H1 (cell line): ENCODE measurements at regions not wholly inside any gene's neighbourhood (a gene's known extent, or its start where the extent isn't known, plus 50 kb on each side); places are given as distances from the start of the nearest gene placed in this dataset.

Source experiments
- CTCF ChIA-PET: fragments of 300-600 bp; sonication (Branson Sonifier 250); formaldehyde crosslinking; loops from one replicate; lab custom pipeline; 2021; ENCODE audit not compliant: partially characterized antibody; lab: Charles Lee
- POLR2A ChIA-PET: fragments of 300-600 bp; sonication (Branson Sonifier 250); formaldehyde crosslinking; loops from one replicate; lab custom pipeline; 2021; ENCODE audit warnings: inconsistent platforms; ENCODE audit not compliant: partially characterized antibody; lab: Charles Lee
- DNase-seq, 2 experiments: peaks; one replicate each; pipeline versions ENCODE4 v3.0.0 to v3.0.0-alpha.2; 2010 to 2022; ENCODE audit warnings: low spot score in 2 of 2, low read depth in 1 of 2, mixed read lengths in 1 of 2
- FAIRE-seq: peaks from 2 replicates; lab custom pipeline; 2011; peaks lifted over from hg19 to GRCh38; lab: Jason Lieb, UNC
- H2AFZ ChIP-seq: 2 replicates; pipeline ENCODE4 v1.8.1; 2012; ENCODE audit warnings: low read length, inconsistent platforms
- H2AK5ac ChIP-seq: 2 replicates; pipeline ENCODE4 v1.6.1; 2013; ENCODE audit warnings: low read depth, low read length
- H2BK120ac ChIP-seq: replicated peaks from 2 replicates; pipeline ENCODE3; 2013; ENCODE audit warnings: low read depth, low read length, inconsistent platforms
- H2BK12ac ChIP-seq: 2 replicates; pipeline ENCODE4 v1.6.1; 2013; ENCODE audit warnings: low read depth, low read length
- H2BK15ac ChIP-seq: 2 replicates; pipeline ENCODE4 v1.6.1; 2013; ENCODE audit warnings: low read length
- H2BK20ac ChIP-seq: 2 replicates; pipeline ENCODE4 v1.6.1; 2013; ENCODE audit warnings: low read length
- H2BK5ac ChIP-seq: 2 replicates; pipeline ENCODE4 v1.6.1; 2013; ENCODE audit warnings: low read depth, low read length
- H3K14ac ChIP-seq: 2 replicates; pipeline ENCODE4 v1.6.1; 2013; ENCODE audit warnings: inconsistent platforms; ENCODE audit not compliant: insufficient read length
- H3K18ac ChIP-seq: 2 replicates; pipeline ENCODE4 v1.6.1; 2013; ENCODE audit warnings: low read length; ENCODE audit errors: extremely low read depth
- H3K23ac ChIP-seq: 2 replicates; pipeline ENCODE4 v1.6.1; 2013; ENCODE audit warnings: inconsistent platforms; ENCODE audit not compliant: insufficient read length
- H3K23me2 ChIP-seq: 2 replicates; pipeline ENCODE4 v1.6.1; 2013; ENCODE audit warnings: low read depth, low read length
- H3K27ac ChIP-seq: 2 replicates; pipeline ENCODE4 v1.6.1; 2011; ENCODE audit warnings: low read depth, low read length, inconsistent platforms
- H3K27me3 ChIP-seq, 4 experiments: replicated peaks in 1 of 4; 1 replicate in 1 of 4; 2 replicates in 3 of 4; pipeline versions ENCODE4 v1.6.1 to v1.8.1; 2011 to 2013; ENCODE audit warnings: low read length in 3 of 4, mild to moderate bottlenecking in 3 of 4, inconsistent platforms in 2 of 4, mixed read lengths in 2 of 4, moderate library complexity in 1 of 4; ENCODE audit not compliant: control insufficient read depth in 3 of 4, insufficient read depth in 3 of 4; ENCODE audit errors: extremely low read depth in 1 of 4
- H3K36me3 ChIP-seq, 4 experiments: 2 replicates each; pipeline versions ENCODE4 v1.6.1 to v1.8.1; 2011 to 2013; ENCODE audit warnings: mild to moderate bottlenecking in 4 of 4, low read length in 3 of 4, moderate library complexity in 2 of 4, control low read depth in 1 of 4, inconsistent platforms in 1 of 4; ENCODE audit not compliant: insufficient read depth in 4 of 4, control insufficient read depth in 2 of 4
- H3K4ac ChIP-seq: replicated peaks from 2 replicates; pipeline ENCODE3; 2013; ENCODE audit warnings: low read length, low read depth, mixed read lengths, inconsistent platforms; ENCODE audit not compliant: insufficient read length
- H3K4me1 ChIP-seq, 4 experiments: replicated peaks in 1 of 4; 1 replicate in 1 of 4; 2 replicates in 3 of 4; pipeline versions ENCODE4 v1.6.1 to v1.8.1; 2011 to 2013; ENCODE audit warnings: low read length in 3 of 4, inconsistent platforms in 2 of 4, mixed read lengths in 1 of 4; ENCODE audit not compliant: insufficient read depth in 4 of 4, control insufficient read depth in 3 of 4
- H3K4me2 ChIP-seq, 2 experiments: 2 replicates each; pipeline versions ENCODE4 v1.6.1 to v1.8.1; 2011 to 2013; ENCODE audit warnings: low read depth in 2 of 2, low read length in 2 of 2, control low read depth in 1 of 2, inconsistent platforms in 1 of 2, mild to moderate bottlenecking in 1 of 2; ENCODE audit not compliant: insufficient read depth in 1 of 2
- H3K4me3 ChIP-seq, 4 experiments: fragments of 200-600, 300-600 bp in 1 of 4; sonication (generic), shearing (Covaris generic), sonication (Bioruptor Twin) in 1 of 4; 2 replicates each; pipeline versions ENCODE4 v1.5.1 to v1.8.1; 2011 to 2016; ENCODE audit warnings: low read length in 4 of 4, low read depth in 3 of 4, control low read depth in 2 of 4, inconsistent platforms in 2 of 4, mild to moderate bottlenecking in 2 of 4, mixed read lengths in 1 of 4, moderate library complexity in 1 of 4; ENCODE audit not compliant: insufficient read depth in 2 of 4; ENCODE audit errors: extremely low read depth in 1 of 4
- H3K56ac ChIP-seq: replicated peaks from 2 replicates; pipeline ENCODE3; 2013; ENCODE audit warnings: low read depth, mild to moderate bottlenecking, mixed read lengths, low read length, inconsistent platforms; ENCODE audit not compliant: insufficient read length
- H3K79me1 ChIP-seq: 2 replicates; pipeline ENCODE4 v1.6.1; 2013; ENCODE audit warnings: low read depth, low read length, control low read depth
- H3K79me2 ChIP-seq, 2 experiments: 2 replicates each; pipeline versions ENCODE4 v1.6.1 to v1.8.1; 2012 to 2013; ENCODE audit warnings: low read length in 2 of 2, mild to moderate bottlenecking in 2 of 2, inconsistent platforms in 1 of 2; ENCODE audit not compliant: insufficient read depth in 2 of 2, control insufficient read depth in 1 of 2
- H3K9ac ChIP-seq, 4 experiments: replicated peaks in 1 of 4; 1 replicate in 1 of 4; 2 replicates in 3 of 4; pipeline versions ENCODE4 v1.6.1 to v1.8.1; 2011 to 2013; ENCODE audit warnings: low read depth in 3 of 4, low read length in 3 of 4, control low read depth in 2 of 4, mild to moderate bottlenecking in 2 of 4, moderate library complexity in 2 of 4, inconsistent platforms in 1 of 4; ENCODE audit errors: extremely low read depth in 1 of 4
- H3K9me3 ChIP-seq, 2 experiments: 2 replicates each; pipeline versions ENCODE4 v1.6.1 to v1.8.1; 2012 to 2013; ENCODE audit warnings: mild to moderate bottlenecking in 2 of 2, moderate library complexity in 2 of 2, control low read depth in 1 of 2, inconsistent platforms in 1 of 2, low read depth in 1 of 2, low read length in 1 of 2, mixed read lengths in 1 of 2; ENCODE audit not compliant: insufficient read depth in 2 of 2
- H4K20me1 ChIP-seq, 2 experiments: replicated peaks in 1 of 2; 2 replicates each; pipeline versions ENCODE3 to v1.8.1; 2011 to 2013; ENCODE audit warnings: inconsistent platforms in 2 of 2, low read length in 2 of 2, mild to moderate bottlenecking in 1 of 2; ENCODE audit not compliant: insufficient read depth in 2 of 2, control insufficient read depth in 1 of 2
- H4K5ac ChIP-seq: 2 replicates; pipeline ENCODE4 v1.6.1; 2013; ENCODE audit warnings: low read length, low read depth, mixed read lengths, inconsistent platforms; ENCODE audit not compliant: insufficient read length
- H4K8ac ChIP-seq: 2 replicates; pipeline ENCODE4 v1.8.0; 2013; ENCODE audit warnings: mild to moderate bottlenecking, moderate library complexity, low read length, inconsistent platforms; ENCODE audit not compliant: insufficient read depth; ENCODE audit errors: extremely low read depth
- H4K91ac ChIP-seq: replicated peaks from 2 replicates; pipeline ENCODE3; 2013; ENCODE audit warnings: low read length, mixed read lengths, inconsistent platforms; ENCODE audit not compliant: insufficient read length
- ASH2L ChIP-seq: fragments of 200-600, 300-600 bp; sonication (generic); IDR thresholded peaks from one replicate; pipeline ENCODE4 v1.7.1; 2017; ENCODE audit warnings: low read length
- CHD2 ChIP-seq: IDR thresholded peaks from 2 replicates; pipeline ENCODE4 v1.6.1; 2012; ENCODE audit warnings: low read length, improper control_type of control experiment
- CREB1 ChIP-seq: IDR thresholded peaks from 2 replicates; pipeline ENCODE4 v1.6.1; 2012; ENCODE audit warnings: inconsistent platforms
- EP300 ChIP-seq, 2 experiments: IDR thresholded peaks; 1 replicate in 1 of 2; 2 replicates in 1 of 2; pipeline ENCODE4 v1.6.1; 2011 to 2012; ENCODE audit warnings: low read depth in 2 of 2, low read length in 2 of 2, mild to moderate bottlenecking in 2 of 2, borderline replicate concordance in 1 of 2, inconsistent platforms in 1 of 2, moderate library complexity in 1 of 2
- GABPA ChIP-seq: IDR thresholded peaks from 2 replicates; pipeline ENCODE4 v1.6.1; 2011; ENCODE audit warnings: mild to moderate bottlenecking, low read length, moderate library complexity, borderline replicate concordance; ENCODE audit not compliant: insufficient read depth
- KDM1A ChIP-seq: fragments of 200-600, 300-600 bp; sonication (generic); IDR thresholded peaks from 2 replicates; pipeline ENCODE4 v1.7.1; 2016; ENCODE audit warnings: mild to moderate bottlenecking, low read length, borderline replicate concordance
- KDM5A ChIP-seq: fragments of 200-600 bp; IDR thresholded peaks from 2 replicates; pipeline ENCODE4 v1.7.1; 2012; ENCODE audit warnings: mild to moderate bottlenecking, low read length, inconsistent platforms, mixed read lengths
- MAX ChIP-seq: IDR thresholded peaks from 2 replicates; pipeline ENCODE4 v1.6.1; 2012; ENCODE audit warnings: inconsistent platforms
- RNF2 ChIP-seq: fragments of 200-900, 300-1000 bp; sonication (generic); IDR thresholded peaks from 2 replicates; pipeline ENCODE4 v1.7.1; 2016; ENCODE audit warnings: borderline replicate concordance, low read depth, mild to moderate bottlenecking, antibody characterized with exemption, low read length; ENCODE audit not compliant: poor library complexity, severe bottlenecking; ENCODE audit errors: missing control alignments
- RXRA ChIP-seq: IDR thresholded peaks from 2 replicates; pipeline ENCODE4 v1.6.1; 2011; ENCODE audit warnings: low read depth, mild to moderate bottlenecking, low read length, moderate library complexity; ENCODE audit not compliant: insufficient read depth
- TEAD4 ChIP-seq: IDR thresholded peaks from 2 replicates; pipeline ENCODE4 v1.6.1; 2012; ENCODE audit warnings: low read depth, low read length, inconsistent platforms, mixed read lengths
- WGBS, 2 experiments: shearing (Covaris generic) in 1 of 2; methylation state at CpG; one replicate each; pipeline versions ENCODE4 v1.1.6 to v1.1.7; 2013 to 2015; ENCODE audit warnings: low lambda C conversion rate in 2 of 2, mixed read lengths in 2 of 2, inconsistent platforms in 1 of 2, low coverage in 1 of 2, missing lambda C conversion rate in 1 of 2; ENCODE audit not compliant: insufficient replicate concordance in 2 of 2, insufficient coverage in 1 of 2, insufficient read length in 1 of 2; ENCODE audit errors: extremely low coverage in 1 of 2, missing lambda C conversion rate in 1 of 2; 5-methylcytosine and 5-hydroxymethylcytosine counted together
- TF ChIP-seq, protein P1 (sequence below), 3 experiments: IDR thresholded peaks; 1 replicate in 2 of 3; 2 replicates in 1 of 3; pipeline versions ENCODE4 v1.5.1 to v1.6.1; 2011; ENCODE audit warnings: low read length in 3 of 3, mild to moderate bottlenecking in 3 of 3, inconsistent platforms in 2 of 3, low read depth in 1 of 3, moderate library complexity in 1 of 3; ENCODE audit not compliant: insufficient read depth in 1 of 3; ENCODE audit errors: control extremely low read depth in 1 of 3

DNA sequence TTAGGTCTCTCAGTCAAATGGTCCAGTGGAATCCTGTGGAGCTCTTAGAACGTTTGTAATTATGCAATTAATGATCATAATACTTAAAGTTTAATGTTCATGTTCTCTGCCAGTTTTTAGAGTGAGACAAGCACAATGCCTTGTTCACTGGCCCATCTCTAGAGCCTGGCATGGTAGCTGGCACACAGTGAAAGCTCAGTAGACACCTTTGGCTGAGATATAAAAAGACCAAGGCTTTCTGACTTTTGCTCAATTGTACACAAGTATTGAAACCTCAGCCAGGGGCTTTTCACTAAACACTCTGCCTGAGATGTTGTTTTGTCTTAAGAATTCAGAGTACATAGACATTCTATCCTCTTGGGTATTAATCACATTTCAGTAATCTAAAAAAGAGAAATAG lies 241.8 kb upstream of the ATP2B1 start:
- Histone ChIP-seq H2BK20ac (no peak overlapping the region), H2BK120ac (no peak overlapping the region), H3K27ac (no peak overlapping the region), H2BK5ac (no peak overlapping the region), H2AFZ (no peak overlapping the region), H3K14ac (no peak overlapping the region), H3K56ac (no peak overlapping the region), H4K8ac (no peak overlapping the region), H3K4ac (no peak overlapping the region), H4K20me1 (no peaks in the 10 kb centered on the region), H4K91ac (no peak overlapping the region), H3K18ac (no peak overlapping the region), H3K4me2 (no peak overlapping the region), H3K9ac (no peak overlapping the region), H2BK15ac (no peak overlapping the region), H3K9me3 (no peaks in the 10 kb centered on the region), H3K23ac (no peak overlapping the region), H4K5ac (no peak overlapping the region), H3K36me3 (no peaks in the 10 kb centered on the region), H2AK5ac (no peak overlapping the region), H3K4me3 (no peak overlapping the region), H3K79me1 (no peaks in the 10 kb centered on the region), H3K79me2 (no peaks in the 10 kb centered on the region), H3K23me2 (no peaks in the 10 kb centered on the region), H2BK12ac (no peak overlapping the region; the same call in 1 of the 2 replicates), H3K4me1 (peaks cover 0 to 7% (median 5%) of the 10 kb centered on the region in 4 experiments; a peak in 5 of 7 replicates), H3K27me3 (no peaks in the 10 kb centered on the region)
- DNase-seq, result no peak
- no peak for FAIRE-seq
- ChIA-PET POLR2A (no interaction called here), CTCF (interaction anchor here (0.7 to 1.6 kb wide), 3 partner anchors 10 to 166 kb away, joined by 3 to 4 read pairs (median 3); no protein-coding TSS in a partner anchor)
- 68% methylated on average over 1 of the region's 1 CpG; no CpG with 5 or more reads in 1 of the 2 experiments for WGBS, 2 experiments
- no peak for TF ChIP-seq EP300 (IDR thresholded peaks at IDR 0.05; ENCODE audit: borderline replicate concordance in 1 of 2, low read depth in 2 of 2, low read length in 2 of 2)
- no peak for TF ChIP-seq GABPA
- TF ChIP-seq TEAD4, result no peak
- TF ChIP-seq ASH2L, result no peak
- TF ChIP-seq CHD2, result no peak
- TF ChIP-seq, protein P1, sequence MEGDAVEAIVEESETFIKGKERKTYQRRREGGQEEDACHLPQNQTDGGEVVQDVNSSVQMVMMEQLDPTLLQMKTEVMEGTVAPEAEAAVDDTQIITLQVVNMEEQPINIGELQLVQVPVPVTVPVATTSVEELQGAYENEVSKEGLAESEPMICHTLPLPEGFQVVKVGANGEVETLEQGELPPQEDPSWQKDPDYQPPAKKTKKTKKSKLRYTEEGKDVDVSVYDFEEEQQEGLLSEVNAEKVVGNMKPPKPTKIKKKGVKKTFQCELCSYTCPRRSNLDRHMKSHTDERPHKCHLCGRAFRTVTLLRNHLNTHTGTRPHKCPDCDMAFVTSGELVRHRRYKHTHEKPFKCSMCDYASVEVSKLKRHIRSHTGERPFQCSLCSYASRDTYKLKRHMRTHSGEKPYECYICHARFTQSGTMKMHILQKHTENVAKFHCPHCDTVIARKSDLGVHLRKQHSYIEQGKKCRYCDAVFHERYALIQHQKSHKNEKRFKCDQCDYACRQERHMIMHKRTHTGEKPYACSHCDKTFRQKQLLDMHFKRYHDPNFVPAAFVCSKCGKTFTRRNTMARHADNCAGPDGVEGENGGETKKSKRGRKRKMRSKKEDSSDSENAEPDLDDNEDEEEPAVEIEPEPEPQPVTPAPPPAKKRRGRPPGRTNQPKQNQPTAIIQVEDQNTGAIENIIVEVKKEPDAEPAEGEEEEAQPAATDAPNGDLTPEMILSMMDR (IDR thresholded peaks at IDR 0.05; ENCODE audit: control extremely low read depth in 1 of 3, insufficient read depth in 1 of 3, low read depth in 1 of 3, low read length in 3 of 3), result no peak
- no peak for TF ChIP-seq CREB1
- no peak for TF ChIP-seq RXRA
- TF ChIP-seq KDM1A, result no peak
- no peak for TF ChIP-seq KDM5A
- TF ChIP-seq MAX, result no peak
- TF ChIP-seq RNF2, result no peak
